CD4-positive, alpha-beta T cell treated with Interleukin-4 for 1 hour (primary cell): ENCODE measurements at regions not wholly inside any gene's neighbourhood (a gene's known extent, or its start where the extent isn't known, plus 50 kb on each side); places are given as distances from the start of the nearest gene placed in this dataset.
"Not testable (repeated sequence)": the region's sequence is repeated elsewhere in the genome, so short reads cannot be mapped to it uniquely, and the experiment has no call there.

Experiments used
- DNase-seq, 2 donors: peaks; one replicate each; pipeline ENCODE4 v3.0.0-alpha.2; 2020 to 2022

- no peak for DNase-seq
Measured at GRCh38 chr1:198809247-198809646, 170.4 kb downstream of the PTPRC start.

GRCh38 chr1:198811449-198811848 lies 172.6 kb downstream of the PTPRC start:
- DNase-seq, result no peak

DNA sequence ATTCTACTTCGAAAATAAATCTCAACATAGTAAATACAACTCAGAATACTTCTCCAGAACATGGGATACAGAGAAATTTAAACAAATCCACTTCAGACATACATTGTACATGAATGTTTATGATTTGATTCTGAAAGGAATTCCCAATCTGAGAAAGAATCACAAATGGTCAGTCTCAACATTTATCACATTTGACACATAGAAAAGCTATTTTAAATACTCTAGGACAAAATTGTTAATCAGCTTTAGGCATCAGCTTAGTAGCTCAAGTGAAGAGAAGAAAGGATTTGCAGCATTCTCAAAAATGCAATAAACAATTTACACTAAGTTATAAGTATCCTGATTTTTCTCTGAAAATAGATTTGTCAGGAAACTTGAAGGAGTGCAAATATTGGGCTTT lies 184.8 kb downstream of the PTPRC start:
- no peak for DNase-seq

DNA sequence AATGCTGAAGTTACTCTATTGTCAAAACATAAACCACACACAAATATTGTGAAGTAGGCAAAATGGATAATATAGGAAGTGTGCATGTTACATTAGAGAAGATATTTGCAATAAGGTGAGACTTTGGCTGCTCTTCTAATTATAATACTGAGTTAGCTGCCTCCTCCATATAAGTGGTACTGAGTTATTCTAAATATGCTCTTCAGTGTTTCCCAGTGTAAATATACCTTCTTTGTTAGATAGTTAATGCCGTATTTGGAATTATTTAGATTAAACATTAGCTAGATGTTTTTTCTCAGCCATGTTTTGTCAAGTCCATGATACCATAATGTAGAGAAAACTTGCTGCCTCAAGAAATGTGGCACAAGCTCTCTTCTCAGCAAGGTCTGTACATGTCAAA lies 186.4 kb downstream of the PTPRC start:
- DNase-seq, result no peak

- no peak for DNase-seq
Measured at GRCh38 chr1:198829356-198829755, 190.5 kb downstream of the PTPRC start.

DNA sequence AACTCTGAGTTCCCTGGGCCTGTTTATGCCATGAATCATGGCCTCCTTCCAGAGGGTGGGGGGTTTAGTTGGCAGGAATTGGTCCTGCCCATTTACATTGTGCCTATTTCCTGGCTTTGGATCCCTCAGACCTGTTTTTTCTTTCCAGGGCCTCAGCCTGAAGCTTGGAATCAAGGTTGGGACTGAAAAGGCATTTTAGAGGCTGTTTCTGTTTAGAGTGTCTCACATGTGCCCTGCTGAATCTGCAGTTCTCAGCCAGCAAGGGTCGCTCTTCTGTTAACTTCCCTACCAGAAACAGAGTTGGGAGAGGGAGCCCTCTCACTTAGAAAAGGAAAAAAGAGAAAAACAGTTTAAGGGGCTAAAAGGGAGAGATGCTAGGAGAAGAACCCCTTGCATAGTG lies 191.1 kb downstream of the PTPRC start:
- no peak for DNase-seq

GRCh38 chr1:198830412-198830811 lies 191.6 kb downstream of the PTPRC start:
- no peak for DNase-seq

GRCh38 chr1:198833706-198834503 lies 195.1 kb downstream of the PTPRC start:
- DNase-seq, result no peak

DNA sequence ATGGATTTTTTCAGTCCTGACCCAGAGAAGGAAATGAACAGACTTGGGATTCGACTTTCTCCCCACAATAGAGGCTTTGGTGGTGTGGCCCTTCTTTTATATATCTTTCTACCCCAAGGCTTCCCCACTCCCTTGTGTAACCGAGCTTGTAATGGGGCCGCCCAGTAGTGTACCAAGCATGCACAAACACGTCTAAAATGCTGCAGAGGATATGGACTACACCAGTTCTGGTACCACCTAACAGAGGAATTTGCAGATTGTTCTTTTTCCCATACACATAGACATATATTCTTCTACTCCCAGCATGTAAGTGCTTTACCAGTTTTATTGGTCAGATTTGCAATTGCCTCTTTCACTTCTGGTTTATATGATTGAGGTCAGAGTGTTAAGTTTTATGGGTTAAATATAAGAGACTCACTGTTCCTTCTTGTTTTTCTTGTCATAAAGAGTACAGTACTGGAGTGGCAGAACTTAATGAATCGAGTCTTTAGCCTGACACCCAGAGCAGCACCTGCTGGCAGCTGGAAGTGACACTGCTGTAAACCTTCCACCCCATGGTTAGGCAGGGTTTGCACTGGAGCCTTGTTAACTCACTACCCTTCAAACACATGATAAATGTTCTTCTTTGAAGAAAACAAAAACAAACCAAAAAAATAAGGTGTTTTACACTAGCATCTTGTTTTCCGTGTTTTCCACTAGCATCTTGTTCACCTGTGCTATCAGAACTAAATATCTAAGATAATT lies 198.6 kb downstream of the PTPRC start:
- DNase-seq, result no peak

GRCh38 chr1:198838022-198838342 lies 199.1 kb downstream of the PTPRC start:
- DNase-seq, result no peak

GRCh38 chr1:198841477-198841876 lies 202.6 kb downstream of the PTPRC start:
- DNase-seq, result no peak

DNA sequence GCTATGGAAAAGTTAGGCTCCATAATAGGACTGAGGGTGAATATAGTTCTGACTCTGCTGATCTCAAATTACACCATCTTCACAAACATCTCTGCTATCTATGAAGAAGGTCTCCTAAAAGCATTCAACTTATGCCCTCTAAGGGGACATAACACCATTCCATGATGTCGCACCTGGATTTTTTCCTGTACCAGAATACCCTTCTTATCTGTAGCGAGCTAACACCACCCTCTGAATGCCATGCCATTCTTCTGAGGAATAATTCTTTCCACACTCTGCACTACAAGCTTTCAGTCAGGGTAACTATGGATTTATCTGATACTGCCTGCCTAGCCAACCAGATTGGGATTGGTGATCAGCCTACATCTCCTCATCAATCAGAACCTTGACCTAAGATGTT lies 203.8 kb downstream of the PTPRC start:
- no peak for DNase-seq

- no peak for DNase-seq
Measured at GRCh38 chr1:198845271-198845670, 206.4 kb downstream of the PTPRC start.

DNA sequence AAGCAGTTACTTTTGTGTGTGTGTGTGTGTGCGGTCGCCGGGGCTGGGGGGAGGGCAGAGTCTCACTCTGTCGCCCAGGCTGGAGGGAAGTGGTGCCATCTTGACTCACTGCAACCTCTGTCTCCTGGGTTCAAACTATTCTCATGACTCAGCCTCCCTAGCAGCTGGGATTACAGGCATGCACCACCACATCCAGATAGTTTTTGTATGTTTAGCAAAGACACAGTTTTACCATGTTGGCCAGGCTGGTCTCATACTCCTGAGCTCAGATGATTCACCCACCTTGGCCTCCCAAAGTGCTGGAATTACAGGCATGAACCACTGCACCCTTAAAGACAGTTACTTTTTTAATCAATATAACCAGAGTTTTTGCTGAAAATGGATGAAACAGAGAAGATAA lies 207.0 kb downstream of the PTPRC start:
- DNase-seq, result no peak

GRCh38 chr1:198846556-198846955 lies 207.7 kb downstream of the PTPRC start:
- DNase-seq, result no peak

- DNase-seq, result no peak
Measured at GRCh38 chr1:198848206-198848605, 209.4 kb downstream of the PTPRC start.

DNA sequence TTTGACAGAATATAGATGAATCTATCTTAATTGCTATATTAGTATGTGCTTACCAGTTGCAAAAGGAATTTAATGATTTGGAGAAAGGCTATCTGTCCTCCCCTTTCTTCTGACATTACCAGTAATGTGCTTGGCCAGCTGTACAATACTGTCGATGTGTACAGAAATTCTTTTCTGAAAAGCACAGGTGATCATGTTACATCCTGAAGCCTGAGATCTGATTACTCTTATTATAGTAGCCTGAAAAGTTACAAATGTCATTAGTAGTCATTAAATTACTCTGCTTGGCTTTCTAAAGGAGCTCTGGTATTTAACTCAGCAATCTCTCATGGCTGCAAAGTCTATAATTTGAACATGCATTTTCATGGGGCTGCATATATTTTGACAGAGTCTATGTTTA lies 209.8 kb downstream of the PTPRC start:
- no peak for DNase-seq

DNA sequence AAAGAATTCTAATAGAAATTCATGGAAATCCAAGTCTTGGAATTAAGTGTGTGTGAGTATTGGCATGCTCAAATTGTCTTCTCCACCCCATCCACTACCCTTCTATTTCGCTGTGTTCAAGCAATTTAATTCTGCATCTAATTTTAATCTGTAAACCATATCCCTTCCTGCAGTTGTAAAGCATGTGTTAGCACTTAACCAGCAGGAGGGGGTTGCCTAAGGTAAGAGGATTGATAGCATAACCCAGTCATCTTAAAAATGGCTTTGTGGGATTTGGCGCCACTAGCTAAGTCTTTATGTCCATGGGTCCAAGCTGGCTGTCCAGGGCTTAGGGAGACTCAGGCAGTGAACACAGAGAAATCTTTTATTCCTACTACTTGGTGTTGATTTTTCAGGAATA lies 210.3 kb downstream of the PTPRC start:
- DNase-seq, result no peak

DNA sequence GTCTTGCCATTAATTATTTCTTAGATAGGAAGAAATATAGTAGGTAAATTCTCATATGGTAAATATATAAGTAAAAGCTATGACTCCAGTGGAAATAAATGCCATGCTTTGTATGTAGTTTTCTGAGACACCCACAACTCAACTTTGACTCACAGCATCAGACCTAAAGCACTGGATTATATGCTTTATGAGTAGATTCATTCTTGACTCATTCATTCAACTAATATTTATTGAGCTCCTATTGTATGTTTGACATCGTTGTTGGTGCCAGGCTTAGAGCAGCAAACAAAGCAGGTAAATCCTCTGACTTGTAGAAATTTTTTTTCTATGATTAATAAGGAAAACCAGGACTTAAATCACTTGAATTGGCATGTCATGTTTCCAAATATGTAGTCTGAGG lies 211.4 kb downstream of the PTPRC start:
- no peak for DNase-seq

- DNase-seq, result not testable (repeated sequence)
Measured at GRCh38 chr1:198850966-198851365, 212.1 kb downstream of the PTPRC start.

- DNase-seq, result no peak
Measured at GRCh38 chr1:198856601-198857000, 217.8 kb downstream of the PTPRC start.

DNA sequence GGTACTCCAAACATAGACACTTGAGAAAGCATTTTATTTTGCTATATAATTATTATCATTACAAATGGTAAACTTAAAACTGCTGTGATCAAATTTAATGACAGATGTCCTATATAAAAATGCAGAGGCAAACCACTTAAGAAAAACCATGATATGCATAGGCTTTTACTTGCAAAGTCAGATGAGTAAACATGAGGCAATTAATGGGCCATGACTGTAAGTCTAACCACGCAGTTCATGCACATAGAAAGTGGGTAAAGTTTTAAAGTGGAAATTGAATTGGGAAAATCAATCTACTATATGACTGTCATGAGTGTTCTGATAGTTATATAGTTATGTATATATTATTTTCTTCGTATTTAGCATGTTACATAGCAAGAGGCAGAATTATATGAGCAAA lies 219.2 kb downstream of the PTPRC start:
- DNase-seq, result no peak

GRCh38 chr1:198860371-198860770 lies 221.5 kb downstream of the PTPRC start:
- no peak for DNase-seq

DNA sequence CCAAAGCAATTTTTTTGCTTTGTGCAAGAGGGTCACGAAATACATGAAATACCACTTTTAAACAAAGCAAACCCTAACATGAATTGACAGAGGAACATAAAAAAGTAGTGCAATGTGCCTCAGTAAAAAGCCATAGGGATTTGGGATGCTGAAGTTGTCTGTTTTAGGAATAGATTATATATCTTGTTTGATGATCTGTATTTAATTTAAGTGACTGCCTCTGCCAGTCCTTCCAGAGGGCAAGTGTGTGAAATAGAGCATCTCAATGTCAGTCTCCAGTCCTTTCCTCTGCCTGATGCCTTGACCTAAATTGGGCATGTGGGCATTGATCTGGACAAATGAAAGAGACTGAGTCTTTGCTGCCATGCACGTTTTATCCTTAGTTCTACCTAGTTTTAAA lies 222.8 kb downstream of the PTPRC start:
- no peak for DNase-seq

DNA sequence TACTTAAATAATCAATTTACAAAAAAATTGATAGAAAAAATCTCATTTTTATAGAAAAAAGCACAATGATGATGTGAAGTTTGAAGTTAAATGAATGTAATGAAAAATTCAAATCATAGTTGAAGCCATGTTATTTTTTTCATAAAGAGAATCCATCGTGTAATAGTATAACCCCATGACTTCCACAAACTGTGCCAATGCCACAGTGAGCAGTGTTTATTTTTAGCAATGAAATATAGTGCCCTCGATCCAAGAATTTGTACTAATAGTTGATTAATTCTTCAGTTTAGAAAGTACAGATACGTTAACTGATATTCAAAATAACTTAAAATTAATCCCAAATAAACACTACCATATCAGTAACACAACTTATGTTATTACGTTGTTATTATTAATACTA lies 225.9 kb downstream of the PTPRC start:
- no peak for DNase-seq
